HG03354 (cell line): ENCODE measurements at regions not wholly inside any gene's neighbourhood (a gene's known extent, or its start where the extent isn't known, plus 50 kb on each side); places are given as distances from the start of the nearest gene placed in this dataset.
"Not testable (repeated sequence)": the region's sequence is repeated elsewhere in the genome, so short reads cannot be mapped to it uniquely, and the experiment has no call there.

ENCODE experiments used
- ATAC-seq: cut with Tn5 transposase; IDR thresholded peaks from one replicate; pipeline ENCODE4 v1.9.1; 2021; ENCODE audit warnings: mild to moderate bottlenecking; ENCODE audit not compliant: unreplicated experiment, poor library complexity, severe bottlenecking

DNA sequence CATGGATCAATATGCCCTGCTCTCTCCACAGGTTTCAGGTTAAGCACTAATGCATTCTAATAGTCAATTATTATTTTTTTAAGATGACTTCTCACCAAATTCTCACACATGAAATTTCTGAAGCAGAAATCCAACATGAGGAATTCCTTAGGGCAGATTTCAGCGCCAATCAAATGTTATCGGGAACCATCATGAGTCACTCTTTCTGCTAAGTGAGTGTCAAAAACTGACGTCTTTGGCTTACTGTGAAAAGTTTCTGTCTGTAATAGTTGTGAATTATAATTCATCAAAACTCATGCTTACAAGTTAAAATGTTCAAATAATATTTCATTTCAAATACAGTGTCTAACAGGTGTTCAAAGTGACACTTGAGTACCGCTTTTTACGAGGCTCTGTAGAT, 1038.6 kb downstream of the SOCS6 start:
- ATAC-seq: no peak

- ATAC-seq: no peak
Measured at GRCh38 chr18:71326826-71327225, 1038.0 kb downstream of the SOCS6 start.

DNA sequence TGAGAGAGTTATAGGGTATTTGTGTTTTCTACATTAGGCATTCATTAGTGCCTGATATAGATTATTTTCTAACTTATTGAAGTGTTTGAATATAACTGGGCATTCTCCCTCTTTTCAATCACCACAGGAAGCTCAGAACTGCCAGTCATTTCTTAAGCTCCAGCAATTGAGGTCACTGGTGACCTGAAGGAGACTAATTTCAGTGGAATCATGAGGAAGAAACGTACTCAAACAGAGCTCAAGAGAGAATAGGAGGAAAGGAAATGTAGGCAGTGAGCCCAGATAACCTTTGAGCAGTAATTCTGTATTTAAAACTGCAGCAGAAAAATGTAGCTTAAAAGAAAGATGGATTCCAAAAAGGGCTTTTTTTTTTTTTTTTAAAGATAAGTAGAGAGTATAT, 1035.5 kb downstream of the SOCS6 start:
- ATAC-seq: no peak

GRCh38 chr18:71322201-71322600, 1033.4 kb downstream of the SOCS6 start:
- ATAC-seq: no peak

DNA sequence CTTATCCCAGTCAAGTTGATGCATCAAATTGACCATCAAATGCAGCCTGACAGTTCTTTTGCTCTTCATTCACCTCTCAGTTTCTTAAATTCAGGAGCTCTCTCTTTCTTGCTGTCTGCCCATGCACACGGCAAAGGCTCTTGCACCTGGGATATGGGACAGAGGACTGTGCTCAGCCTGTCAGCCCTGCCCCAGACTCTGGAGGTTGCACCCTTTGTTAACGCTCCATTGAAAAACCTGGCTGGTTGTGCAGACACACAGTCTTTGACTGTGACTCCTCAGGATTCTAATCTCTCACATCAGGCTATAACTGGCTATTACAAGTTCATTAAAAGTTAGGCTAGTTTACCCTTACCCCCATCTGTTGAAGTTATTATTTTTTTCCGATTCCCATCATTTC, 1032.5 kb downstream of the SOCS6 start:
- no peak for ATAC-seq

- no peak for ATAC-seq
Measured at GRCh38 chr18:71304856-71305255, 1016.0 kb downstream of the SOCS6 start.

GRCh38 chr18:71303743-71304142, 1014.9 kb downstream of the SOCS6 start:
- not testable (repeated sequence) for ATAC-seq

DNA sequence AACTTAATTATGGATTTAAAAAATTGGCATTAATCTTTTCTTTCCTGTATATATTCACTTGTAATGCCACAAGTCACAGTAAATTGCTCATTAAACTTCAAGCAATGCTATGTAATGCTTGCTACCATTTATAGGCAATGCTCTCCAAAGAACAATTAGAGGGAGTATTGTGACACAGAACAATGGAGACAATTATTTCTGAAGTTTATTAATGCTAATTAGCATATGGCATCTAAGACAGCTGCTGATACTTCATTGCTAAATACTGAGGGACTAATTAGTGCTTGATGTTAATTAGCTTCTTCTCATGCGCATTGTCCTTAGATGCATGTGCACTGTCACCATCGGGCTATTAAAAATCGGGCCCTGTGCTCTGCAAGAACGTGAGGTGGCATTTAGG, 1012.8 kb downstream of the SOCS6 start:
- ATAC-seq: no peak

- not testable (repeated sequence) for ATAC-seq
Measured at GRCh38 chr18:71294201-71294600, 1005.4 kb downstream of the SOCS6 start.

GRCh38 chr18:71293322-71293721, 1004.5 kb downstream of the SOCS6 start:
- ATAC-seq: no peak

GRCh38 chr18:71287268-71287667, 998.4 kb downstream of the SOCS6 start:
- no peak for ATAC-seq

GRCh38 chr18:71252351-71252865, 963.6 kb downstream of the SOCS6 start:
- no peak for ATAC-seq

DNA sequence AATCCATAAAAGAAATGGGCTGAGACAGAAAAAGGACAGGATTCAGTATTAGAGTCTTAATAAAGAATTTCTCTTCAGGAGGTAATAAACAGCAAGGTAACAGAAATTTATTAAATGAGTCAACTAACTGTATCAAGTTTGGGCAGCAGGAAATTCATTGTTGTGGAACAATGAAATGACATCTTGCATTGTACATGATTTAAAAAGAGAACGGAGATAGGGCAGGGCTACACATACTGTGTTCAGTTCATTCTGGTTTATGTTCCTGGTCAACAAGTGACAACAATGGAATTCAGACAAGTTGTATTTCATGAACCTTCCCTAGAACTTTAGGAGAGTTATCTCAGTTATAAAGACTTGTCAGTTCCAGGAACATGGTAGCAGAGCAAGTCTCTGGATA, 961.3 kb downstream of the SOCS6 start:
- no peak for ATAC-seq

DNA sequence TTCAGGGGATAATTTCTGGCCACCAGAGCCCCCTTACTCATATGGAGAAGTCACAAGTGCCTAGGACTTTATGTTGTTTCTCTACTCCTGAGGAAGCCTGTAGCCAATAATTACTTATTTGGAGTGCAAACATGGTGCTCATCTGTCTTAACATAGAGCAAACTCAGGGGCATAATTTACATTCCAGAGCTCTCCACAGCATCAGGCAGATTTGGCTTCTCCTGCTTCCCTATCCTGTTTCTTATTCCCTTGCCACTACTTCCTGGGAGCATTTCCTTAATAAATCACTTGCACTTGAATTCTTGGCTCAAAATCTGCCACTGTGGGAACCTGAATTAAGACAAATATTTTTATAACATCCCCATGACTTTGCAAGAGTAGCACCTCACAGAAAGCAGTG, 960.9 kb downstream of the SOCS6 start:
- ATAC-seq: no peak

GRCh38 chr18:71242981-71243380, 954.1 kb downstream of the SOCS6 start:
- ATAC-seq: no peak

- no peak for ATAC-seq
Measured at GRCh38 chr18:71238974-71239624, 950.3 kb downstream of the SOCS6 start.

DNA sequence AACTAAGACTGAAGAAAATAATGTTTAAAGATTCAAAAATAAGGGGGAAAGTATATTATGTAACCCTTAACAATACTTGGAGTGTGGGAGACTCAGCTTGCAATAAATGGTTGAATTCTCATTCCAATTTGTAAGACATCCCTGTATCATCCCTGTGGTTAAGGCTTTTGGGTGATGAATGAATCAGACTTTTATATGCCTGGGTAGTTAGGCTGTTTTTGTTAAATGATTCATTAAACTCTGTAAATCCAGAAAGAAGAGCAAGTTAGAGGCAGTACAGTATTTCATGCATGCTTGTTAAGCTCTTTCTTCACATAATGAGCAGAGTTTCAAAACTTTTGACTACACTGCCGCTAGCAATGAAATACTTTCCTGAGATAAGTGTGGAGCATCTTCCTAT, 948.8 kb downstream of the SOCS6 start:
- ATAC-seq: no peak

- ATAC-seq: no peak
Measured at GRCh38 chr18:71233177-71233576, 944.3 kb downstream of the SOCS6 start.

DNA sequence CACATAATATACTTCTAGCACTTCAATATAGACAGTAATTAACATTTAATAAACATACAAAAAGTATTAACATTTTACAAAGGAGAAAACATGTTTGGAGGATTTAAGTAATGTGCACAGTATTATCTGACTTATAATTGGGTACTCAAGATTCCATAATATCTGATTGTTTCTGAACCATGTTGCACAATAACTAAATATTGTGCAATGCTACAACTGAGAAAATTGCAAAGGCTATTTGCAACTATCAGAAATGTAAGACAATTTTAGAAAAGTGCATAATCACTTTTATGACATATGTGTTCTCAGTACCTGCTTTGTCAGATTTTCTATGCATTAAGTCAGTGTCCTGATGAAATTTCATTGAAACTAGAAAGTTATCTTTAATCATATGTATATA, 934.6 kb downstream of the SOCS6 start:
- no peak for ATAC-seq

DNA sequence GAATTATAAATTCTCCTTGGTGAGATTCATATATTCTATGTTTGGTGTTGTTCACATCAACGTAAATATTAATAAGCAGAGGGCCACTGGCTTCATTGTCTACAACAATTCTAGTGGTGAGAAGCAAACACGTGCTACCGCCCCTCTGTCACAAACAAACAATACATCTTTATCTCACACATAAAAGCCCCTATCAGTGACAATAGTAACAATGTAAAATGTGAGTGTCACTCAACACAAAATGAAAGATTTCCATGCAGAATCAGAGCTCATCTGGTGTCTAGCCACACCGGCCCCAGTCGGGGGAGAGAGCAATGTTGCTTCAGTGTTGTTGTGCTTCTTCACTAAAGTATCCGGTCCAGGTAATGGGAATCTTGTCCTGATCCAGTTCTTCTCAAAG, 932.6 kb downstream of the SOCS6 start:
- ATAC-seq: no peak

DNA sequence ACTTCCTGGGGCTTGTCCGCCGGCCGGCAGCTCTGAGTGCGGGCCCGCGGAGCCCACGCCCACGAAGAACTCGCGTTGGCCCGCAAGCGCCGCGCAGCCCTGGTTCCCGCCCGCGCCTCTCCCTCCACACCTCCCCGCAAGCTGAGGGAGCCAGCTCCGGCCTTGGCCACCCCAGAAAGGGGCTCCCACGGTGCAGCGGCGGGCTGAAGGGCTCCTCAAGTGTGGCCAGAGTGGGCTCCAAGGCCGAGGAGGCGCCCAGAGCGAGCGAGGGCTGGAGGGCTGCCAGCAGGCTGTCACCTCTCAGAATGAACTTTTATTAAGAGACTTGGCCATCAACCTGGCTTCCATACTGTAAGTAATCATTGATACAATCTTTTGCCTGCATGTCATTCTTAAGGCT, 923.9 kb downstream of the SOCS6 start:
- not testable (repeated sequence) for ATAC-seq

DNA sequence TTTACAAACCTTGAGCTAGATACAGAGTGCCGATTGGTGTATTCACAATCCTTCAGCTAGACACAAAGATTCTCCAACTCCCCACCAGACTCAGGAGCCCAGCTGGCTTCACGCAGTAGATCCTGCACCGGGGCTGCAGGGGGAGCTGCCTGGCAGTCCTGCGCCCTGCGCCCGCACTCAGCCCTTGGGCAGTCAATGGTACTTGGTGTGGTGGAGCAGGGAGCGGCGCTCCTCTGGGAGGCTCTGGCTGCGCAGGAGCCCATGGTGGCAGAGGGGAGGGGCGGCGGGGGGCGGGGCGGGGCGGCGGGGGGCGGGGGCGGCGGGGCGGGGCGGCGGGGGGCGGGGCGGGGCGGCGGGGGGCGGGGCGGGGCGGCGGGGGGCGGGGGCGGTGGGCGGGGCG, 923.4 kb downstream of the SOCS6 start:
- ATAC-seq: no peak
